Inferior parietal cortex (tissue), 1 donor: ENCODE measurements at regions not wholly inside any gene's neighbourhood (a gene's known extent, or its start where the extent isn't known, plus 50 kb on each side); places are given as distances from the start of the nearest gene placed in this dataset.
A peak's percentile ranks its signal among the peaks of the same experiment; 100 is the strongest.

Source experiments
- DNase-seq: peaks from one replicate; pipeline ENCODE4 v3.0.0-alpha.2; 2016; ENCODE audit errors: extremely low spot score

DNA sequence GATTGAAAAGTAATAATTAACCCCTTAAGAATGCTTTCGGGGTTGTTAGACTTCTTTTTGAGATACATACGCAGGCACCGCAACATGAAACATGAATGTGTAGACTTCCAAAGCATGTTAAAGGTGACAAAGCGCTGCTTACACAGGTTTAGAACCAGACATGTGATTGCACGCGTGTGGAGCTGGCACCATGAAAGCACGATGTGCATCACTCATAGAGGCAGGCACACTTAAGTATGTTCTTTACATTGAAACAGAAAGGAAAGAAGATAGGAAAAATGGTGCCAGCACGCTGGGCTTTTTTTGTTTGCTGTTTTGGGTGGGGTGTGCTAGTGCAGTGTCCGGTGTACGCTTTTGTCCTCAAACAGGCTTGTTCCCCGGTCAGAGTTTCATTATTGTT is 83.6 kb upstream of the PPARA start:
- DNase-seq = no peak

DNA sequence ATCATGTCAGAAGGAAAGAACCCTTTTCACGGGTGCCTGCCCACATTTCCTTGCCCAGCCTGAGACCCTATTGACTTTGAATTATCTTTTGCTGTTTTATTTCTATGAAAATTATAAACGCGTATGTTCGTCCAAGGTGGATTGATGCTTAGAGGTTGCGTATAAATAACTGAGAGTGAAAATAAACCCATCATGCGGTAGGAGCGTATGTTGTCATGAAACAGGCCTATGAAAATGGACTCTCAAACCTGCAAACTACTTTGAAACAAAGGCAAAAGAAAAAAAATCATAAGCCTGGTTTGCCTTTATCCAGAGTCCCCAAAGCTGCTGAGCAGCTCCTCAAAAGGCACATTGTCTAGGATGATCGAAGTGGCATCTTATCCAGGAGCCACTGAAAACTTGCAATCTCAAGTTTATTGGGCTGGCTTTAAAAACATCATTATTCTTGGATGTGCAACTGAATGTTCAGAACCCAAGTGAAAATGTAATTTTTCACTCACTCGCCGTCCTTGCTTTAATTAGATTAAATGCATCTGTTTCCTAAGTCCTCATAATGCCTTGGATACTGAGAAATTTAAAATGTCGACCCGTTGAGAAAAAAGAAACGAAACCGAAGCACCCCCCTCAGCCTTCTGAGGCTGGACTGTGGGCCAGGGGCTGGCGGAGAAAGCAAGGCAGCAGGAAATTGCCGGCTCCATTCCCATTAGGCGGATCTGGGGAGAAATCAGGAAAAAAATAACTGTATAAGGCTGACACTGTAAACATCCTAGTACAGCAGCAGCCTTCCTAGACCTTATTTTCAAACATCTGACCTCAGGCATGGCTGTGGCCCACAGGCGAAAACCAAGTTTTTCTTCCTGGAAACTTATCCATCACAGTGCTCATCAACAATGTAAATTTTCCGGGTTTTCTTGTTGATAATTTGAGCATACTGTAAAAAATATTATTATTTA is 82.9 kb upstream of the PPARA start:
- DNase-seq = no peak

DNA sequence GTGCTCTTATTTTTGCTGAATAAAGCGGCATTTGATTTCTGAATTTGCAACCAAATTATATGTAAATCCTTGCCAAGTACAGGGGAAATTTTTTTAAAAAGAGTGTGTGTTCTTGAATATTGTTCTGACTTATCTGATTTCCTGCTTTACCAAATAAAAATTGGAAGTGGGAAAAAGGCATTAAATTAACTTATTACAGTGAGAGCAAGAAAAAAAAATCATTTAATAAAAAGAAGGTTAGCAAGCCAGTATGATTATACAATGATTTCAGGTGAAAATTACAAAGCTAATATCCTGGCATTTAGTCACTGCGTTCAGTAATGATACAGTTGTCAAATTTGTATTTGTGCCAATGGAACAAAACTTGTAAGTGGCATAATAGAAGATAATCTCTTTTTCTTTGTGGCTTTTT is 82.1 kb upstream of the PPARA start:
- DNase-seq = no peak

DNA sequence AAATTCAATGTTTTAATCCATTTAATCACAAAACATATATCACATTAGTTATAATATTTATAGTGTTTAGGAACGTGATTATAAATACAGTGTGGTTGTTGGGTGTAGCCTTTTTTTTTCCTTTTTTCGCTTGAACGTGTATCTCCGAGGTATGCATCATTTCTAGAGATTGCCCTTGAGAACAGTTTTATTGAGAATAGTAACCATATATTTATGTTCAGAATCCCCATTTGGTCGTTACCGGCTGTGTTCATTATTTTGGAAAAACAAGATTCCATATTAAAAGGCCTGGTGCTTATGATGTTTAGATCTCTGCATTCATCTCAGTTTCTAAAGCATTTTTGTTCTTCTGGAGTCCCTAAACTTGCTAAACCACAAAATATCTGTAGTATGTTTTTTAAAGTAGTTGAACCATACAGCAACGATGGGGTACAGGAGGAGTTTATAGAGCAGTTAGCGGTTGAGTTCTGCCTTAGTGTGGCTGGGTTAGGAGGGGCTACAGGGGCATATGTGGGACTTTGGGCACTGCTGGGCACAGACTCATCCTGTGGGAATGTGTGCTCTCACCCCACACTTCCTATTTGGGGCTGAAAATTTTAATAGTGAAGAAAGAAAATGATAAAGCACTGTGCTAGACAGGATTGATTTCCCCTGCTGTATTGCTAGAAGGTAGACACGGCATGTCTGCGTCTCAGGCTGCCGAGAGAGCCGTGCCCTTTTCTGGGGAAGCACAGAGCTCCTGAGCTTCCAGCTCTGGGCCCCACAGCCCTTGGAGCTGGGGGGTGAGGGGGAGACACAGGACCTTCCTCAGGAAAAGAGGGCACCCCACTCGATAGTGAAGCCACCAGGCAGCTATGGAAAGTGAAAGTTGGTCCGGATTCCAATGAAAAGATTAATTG is 81.5 kb upstream of the PPARA start:
- DNase-seq = peak; percentile 45

DNA sequence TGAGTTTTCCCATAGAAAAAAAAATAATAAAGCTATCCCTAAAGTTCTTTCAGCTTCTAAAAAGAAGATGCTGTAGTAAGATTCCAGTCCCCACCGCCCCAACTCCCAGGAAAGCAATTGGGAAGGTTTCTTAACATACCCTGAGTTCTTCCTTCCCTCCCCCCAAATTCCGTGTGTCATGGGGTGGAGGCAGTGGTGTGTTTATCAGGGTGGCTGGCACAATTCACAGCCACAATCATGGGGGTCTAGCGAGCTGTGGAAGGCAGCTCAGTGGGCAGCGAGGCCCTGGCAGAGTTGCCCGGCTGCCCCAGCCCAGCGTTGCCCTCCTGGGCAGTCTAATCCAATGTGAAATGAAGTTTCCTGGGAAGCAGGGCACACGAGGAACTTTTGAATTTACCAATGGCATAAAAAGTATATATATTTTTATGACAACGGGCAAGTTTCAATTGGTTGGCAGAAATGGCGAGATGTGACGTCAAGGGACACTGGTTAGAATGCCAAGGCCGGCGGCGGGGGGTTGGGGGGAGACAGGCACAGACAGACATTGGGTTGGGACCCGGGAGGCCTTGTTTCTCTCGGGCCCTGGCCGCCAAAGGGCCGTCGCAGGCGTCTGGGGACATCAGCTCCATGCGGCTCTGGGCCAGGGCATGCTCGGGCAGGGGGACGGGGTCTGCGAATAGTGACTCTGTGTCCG is 80.7 kb upstream of the PPARA start:
- DNase-seq = peak; percentile 85

DNA sequence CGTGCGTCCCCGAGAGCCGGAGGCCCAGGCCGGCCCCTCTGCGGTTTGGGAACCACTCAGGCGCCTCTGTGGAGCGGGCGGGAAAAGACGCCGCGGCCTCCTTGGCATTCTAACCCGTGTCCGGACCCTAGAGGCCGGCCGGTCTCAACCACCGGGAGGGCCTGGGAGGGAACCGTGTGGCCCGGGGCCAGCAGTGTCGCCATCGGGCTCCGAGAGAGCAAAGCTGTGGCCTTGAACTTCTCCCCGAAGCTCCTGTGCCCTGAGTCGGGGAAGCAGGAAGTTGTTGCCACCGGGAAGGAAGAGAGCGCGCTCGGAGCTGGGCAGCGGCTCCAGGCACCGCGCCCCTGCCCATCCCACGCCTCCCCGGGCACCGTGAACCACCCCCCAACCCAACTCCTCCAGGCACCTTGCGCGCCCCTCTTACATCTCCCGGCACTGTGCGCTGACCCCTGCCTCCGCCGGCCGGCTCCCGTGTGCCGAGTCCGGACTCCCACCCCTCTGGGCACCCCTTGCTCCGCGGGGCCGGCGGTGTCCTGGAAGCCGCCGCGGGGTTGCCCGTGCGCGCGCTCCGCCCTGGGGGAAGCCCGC is 80.0 kb upstream of the PPARA start:
- peak; percentile 38 for DNase-seq

DNA sequence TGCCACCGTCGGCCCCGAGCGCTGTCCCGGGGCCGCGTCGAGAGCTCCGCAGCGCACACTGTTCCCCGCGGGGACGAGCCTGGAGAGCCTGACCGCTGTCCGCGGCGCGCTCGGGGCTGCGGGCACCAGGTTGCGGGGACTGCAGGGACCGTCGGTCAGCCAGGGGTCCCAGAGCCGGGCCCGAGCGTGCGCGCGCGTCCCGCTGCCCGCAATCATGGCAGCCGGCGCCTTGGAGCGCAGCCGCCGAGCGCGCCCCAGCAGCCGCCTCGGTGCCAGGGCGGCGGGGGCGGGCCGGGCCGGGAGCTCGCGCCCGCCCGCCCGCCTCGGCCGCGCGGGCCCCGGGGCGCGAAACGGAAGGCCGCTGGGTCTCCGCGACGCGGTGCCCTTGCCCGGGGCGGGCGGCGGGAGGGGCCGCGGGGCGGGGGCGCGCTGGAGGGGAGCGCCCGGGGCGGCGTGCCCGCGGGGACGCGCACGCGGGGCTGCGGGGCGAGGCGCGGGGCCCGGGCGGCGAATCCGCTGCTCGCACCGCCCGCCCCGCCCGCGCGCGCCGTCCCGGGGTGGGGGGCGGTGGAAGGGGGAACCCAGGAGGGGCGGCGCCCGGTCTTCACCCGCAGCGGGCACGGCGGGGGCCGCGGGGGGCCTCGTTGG is 79.4 kb upstream of the PPARA start:
- peak; percentile 54 for DNase-seq

DNA sequence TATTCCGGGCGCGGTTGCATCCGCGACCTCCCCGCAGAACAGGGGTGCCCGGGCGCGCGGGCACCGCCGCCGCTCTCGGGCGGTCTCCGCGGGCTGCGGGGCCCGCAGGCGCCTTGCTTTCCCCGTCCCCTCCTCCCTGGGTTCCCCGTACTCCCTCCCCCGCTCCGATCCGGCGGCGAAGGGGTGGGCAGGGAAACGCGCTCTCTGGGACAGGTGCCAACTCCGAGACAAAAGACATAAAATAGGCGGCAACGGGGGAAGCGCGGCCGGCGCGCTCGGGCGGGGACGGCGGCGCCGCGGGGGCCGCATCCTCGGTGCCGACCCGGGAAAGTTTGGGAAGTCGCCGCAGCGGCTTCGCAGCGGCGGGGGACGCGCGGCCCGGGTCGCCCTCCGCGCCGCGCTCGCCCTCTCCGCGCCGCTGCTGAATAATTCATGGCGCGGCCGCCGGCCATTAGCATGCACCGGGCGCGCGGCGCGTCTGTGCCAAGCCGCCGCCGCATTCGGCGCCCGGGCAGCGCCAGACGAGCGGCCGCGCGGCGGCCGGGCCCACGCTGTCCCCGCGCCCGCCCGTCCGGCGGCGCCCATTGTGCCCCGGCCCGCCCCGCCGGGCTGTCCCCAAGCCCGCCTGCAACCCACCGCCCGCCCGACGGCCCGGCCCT is 78.7 kb upstream of the PPARA start:
- peak; percentile 85 for DNase-seq

DNA sequence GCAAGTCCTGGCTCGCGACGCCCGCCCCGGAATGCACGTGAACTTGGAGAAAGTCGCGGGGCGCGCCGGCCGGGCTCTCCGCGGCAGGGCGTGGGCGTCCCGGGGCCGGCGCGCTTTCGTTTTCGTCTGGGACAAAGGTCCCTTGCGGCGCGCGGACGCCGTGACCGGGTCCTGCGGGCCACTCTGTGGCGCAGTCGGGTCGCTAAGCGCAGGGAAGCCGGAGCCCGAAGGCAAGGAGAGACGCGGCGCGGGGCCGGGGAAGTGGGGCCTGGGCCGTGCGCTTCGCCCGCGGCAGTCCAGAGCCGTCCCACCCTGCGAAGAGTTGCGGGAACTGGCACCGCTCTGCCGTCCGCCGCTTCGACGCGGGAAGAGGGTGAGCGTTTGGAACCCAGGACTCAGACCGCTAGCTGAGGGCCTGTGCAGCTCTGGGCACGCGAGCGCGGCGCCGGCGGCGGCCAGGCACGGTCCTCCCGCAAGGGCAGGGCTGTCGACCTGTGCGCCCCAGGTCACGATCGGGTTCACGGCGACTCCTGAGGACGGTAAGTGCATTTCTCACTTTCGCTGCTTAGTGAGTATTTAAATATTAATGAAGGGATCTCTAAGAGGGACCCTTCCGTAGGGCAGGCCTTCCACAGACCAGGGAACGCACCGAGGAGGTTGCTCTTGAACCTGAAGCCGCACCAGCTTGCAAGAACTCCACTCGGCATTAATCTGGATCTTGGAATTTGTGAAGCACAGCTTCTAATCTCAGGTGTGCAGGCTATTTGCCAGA is 78.0 kb upstream of the PPARA start:
- DNase-seq = peak; percentile 51

DNA sequence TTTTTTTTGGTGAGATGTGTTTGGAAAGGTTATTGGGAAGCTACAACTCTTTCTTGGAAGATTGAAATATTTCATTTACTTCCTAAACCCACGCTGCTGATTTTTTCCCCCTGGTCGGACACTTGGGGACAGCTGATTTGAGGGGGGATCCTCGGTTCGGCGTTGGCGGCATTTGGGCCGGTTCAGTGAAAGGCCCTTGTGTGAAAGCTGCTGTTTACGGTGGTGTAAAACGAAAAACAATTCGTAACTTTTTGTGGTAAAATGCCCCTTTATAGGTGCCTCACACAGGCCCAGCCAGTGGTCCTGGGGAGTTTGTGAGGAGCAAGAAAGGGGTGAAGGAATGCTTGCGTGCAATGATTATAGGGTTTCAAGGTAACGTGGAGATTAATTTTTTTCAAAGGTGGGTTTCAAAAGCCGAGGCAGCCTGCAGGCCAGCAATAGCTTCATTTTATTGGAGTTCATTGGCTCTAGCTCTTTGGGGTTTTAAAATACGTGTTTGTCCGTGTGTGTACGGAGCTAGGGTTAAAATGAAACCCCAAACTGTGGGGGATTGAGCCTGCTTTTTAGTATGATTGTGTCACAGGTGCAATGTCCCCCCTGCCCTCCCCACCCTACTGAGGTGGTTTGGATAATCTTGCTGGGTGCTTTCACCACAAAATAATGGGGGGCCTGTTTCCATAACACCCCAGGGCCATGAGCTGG is 77.2 kb upstream of the PPARA start:
- DNase-seq = peak; percentile 18

DNA sequence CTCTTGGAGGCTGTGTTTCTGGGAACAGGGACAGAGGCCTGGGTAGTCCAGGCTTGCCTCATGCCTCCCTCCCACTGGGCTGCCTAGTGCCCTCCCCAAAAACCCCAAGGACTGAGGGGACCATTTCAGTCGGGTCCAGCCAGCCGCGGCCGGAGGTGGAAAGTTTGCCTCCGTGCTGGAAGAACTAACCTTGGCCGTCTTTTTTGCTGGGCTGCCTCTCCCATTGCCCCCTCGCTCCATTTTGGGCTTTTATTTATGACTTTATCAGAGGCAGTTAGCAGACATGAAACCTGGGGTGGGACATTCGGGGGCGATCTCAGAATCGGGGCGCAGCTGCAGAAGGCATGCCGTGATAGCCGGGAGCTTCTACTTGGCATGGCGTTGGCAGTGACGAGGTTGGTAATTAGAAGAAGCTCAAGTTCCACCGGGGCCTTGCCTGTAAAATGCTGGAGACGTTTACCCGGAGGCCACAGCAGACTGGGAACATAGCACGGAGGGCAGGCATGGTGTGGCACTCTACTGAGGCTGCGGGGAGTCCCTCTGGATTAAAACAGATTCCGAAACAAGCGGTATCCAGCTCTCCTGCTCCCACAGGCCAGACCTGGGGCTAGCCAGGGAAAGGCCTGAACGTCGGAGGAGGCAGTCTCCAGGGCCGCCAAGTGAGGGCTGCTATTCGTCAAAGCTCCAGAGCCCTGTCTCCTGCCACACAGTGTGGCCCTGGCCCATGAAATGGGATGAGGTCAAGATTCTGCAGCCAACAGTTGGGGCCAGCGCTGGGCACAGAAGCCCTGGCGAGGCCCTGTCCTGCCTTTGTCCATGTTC is 76.4 kb upstream of the PPARA start:
- peak; percentile 60 for DNase-seq

DNA sequence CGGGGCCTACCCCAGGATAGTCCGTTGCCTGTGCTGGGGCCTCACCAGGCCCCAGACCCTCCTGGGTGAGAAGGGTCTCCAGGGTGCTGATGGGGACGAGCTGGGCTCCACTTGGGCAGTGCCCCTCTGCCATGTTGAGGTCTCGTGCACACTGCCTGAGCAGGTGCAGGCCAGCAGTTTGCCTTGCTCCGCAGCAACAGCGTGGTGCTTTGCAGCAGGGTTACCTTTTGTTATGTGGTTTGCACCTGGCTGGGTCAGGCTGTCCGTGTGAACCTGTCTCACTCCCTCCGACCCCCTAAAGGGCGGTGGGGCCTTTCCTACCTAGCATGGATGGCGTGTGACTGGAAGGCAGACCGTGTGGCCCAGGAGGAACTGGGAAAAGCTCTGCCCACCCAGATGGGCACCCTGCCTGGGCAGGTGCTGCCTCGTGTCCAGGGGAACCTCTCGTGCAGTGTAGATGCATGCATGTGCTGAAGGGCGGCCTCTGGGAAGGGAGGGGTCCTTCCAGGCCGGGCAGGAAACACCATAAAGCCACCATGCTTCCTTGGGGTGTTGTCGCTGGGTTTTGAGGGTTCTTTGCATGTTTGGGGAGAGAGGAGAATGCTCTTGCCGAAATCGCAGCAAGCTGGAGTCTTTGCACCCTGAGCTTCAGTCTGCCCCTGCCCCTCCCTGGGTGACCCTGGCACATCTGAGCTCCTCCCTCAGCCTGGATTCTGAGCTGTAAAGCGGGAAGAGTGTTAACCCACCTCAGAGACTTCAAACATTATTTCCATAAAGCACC is 75.4 kb upstream of the PPARA start:
- DNase-seq = peak; percentile 24

DNA sequence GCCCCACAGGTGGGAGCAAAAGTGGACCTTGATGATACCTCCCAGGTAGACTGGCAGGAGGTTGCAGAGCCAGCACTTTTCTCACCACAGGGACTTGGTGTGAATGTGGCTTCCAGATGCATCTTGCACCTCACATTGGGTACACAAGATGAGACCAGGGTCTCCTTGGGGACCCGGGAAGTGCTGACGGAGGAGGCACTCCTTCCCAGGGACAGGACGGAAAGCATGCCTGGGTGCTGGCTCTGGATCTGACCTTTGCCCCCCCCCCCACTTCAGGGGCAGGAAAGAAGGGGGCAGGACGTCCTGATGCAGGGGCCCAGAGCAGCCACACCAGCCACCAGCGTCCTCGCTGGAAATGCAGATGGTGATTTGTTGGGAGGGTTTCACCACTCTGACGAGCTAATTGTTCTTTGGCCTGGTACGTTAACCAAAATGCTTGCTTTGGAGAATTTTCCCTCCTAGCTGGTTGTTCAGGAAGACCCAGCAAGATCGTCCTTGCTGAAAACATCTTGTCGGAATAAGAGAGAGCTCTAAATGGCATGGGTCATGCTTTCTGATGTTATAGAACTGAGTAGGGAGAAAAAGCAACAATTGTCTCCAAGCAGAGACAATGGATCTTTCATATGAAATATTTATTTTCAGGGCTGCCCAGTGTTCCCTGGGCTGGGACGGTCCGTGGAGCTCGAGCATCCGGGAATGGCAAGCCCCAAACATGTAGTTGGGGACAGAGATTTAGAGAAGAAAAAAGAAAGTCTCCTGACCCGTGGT is 74.4 kb upstream of the PPARA start:
- peak; percentile 73 for DNase-seq

DNA sequence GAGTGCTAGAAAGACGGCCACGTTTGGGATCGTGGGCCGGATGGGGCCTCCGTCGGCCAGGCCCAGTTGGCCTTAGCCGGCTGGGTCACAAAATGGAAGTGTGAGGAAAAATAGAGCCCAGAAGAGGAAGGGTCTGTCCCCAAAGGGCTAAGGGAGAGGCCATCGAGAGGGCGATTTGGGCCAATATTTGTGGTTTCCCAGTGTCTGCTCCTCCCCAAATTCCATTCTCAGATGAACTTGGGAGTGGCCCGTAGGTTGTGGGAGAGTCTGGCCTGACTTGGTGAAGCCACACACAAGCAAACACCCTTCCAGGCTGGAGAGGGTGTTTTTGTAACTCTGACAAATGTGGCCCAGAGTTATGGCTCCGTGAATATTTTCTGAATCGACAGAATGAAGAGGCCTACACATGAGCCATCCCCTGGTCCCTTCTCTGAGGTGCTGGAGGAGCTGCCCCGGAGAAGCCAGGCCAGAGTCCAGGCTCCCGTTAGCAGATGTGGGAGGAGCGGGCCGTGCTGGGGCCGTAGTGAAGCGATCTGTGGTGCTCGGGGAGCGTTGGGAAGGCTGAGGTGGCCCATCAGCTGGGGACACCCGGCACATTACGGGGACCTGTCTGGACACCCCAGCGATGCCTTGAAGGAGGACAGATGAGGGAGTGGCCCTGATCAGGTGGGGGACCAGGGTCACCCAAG is 73.5 kb upstream of the PPARA start:
- DNase-seq = peak; percentile 43

DNA sequence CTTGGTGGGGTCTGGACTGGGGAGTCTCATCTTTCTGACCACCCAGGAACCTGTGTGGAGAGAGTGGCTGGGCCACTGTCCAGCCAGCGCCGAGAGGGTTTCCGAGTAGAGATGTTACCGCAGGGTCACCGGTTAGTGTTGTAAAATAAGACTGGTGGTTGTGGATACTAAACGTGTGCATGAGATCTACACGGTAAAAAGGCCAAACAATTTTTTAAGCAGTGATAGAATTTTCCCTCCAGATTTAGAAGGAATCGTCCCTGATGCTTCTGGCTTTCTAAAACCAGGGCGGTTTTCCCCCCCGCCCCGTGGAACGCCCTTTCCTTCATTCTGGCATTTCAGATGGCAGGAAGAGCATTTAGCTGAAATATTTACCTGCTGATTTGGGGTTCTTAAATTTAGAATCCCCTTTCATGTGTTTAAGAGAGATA is 72.6 kb upstream of the PPARA start:
- DNase-seq = no peak
